HCT116 (cell line): ENCODE measurements at regions not wholly inside any gene's neighbourhood (a gene's known extent, or its start where the extent isn't known, plus 50 kb on each side); places are given as distances from the start of the nearest gene placed in this dataset.

Source experiments
- ATAC-seq: fragments of 200-7000 bp; cut with Tn5 transposase; 2 replicates; pipeline ENCODE4 v1.9.1; 2020; ENCODE audit warnings: mild to moderate bottlenecking, moderate library complexity
- BruUV-seq: library from RNA; stranded (reverse); fragments of 400-500 nt; replicated peaks from 2 replicates; lab custom pipeline; 2021; lab: Mats Ljungman, UMichigan
- CTCF ChIA-PET: fragments of 300-600 bp; sonication (Branson Sonifier 250); formaldehyde crosslinking; loops from one replicate; lab custom pipeline; 2021; ENCODE audit warnings: antibody characterized with exemption; lab: Charles Lee
- POLR2A ChIA-PET: fragments of 300-600, 350-600 bp; sonication (Branson Sonifier 250); formaldehyde crosslinking; loops from one replicate; lab custom pipeline; 2021; ENCODE audit warnings: antibody characterized with exemption; lab: Charles Lee
- RAD21 ChIA-PET, 2 experiments: fragments of 300-600 bp; sonication (Branson Sonifier 250); formaldehyde crosslinking; loops; one replicate each; lab custom pipeline; 2023; ENCODE audit warnings: low total read pairs in 2 of 2; ENCODE audit not compliant: uncharacterized antibody in 2 of 2, unreplicated experiment in 2 of 2, low non-redundant PET in 1 of 2; lab: Charles Lee
- DNase-seq: peaks from one replicate; pipeline ENCODE4 v3.0.0-alpha.2; 2010; ENCODE audit warnings: low read depth, low spot score
- H2AFZ ChIP-seq: fragments of 200-600 bp; shearing (Covaris generic), sonication (generic); 2 replicates; pipeline ENCODE4 v1.6.1; 2017; ENCODE audit warnings: low read depth, mixed run types, mixed read lengths, antibody characterized with exemption, low read length; ENCODE audit not compliant: poor library complexity, severe bottlenecking
- H3K27ac ChIP-seq: 2 replicates; pipeline ENCODE4 v1.5.1; 2012; ENCODE audit warnings: low read depth, low read length
- H3K27me3 ChIP-seq: fragments of 200-600 bp; sonication (generic); 2 replicates; pipeline ENCODE4 v1.6.1; 2016; ENCODE audit warnings: mixed run types, low read length, mixed read lengths; ENCODE audit not compliant: insufficient read depth
- H3K36me3 ChIP-seq, 2 experiments: fragments of 200-500 bp in 1 of 2; fragments of 200-600 bp in 1 of 2; sonication (Bioruptor generic) in 1 of 2; sonication (generic) in 1 of 2; 2 replicates each; pipeline versions ENCODE4 v1.5.1 to v1.6.1; 2014 to 2016; ENCODE audit warnings: low read length in 2 of 2, inconsistent platforms in 1 of 2, mixed read lengths in 1 of 2, mixed run types in 1 of 2; ENCODE audit not compliant: insufficient read depth in 2 of 2, control insufficient read depth in 1 of 2
- H3K4me1 ChIP-seq, 2 experiments: fragments of 200-600 bp in 1 of 2; sonication (generic) in 1 of 2; 2 replicates each; pipeline versions ENCODE4 v1.5.1 to v1.6.1; 2012 to 2017; ENCODE audit warnings: low read length in 2 of 2, inconsistent platforms in 1 of 2, mild to moderate bottlenecking in 1 of 2, mixed read lengths in 1 of 2, mixed run types in 1 of 2, moderate library complexity in 1 of 2; ENCODE audit not compliant: insufficient read depth in 2 of 2, control insufficient read depth in 1 of 2
- H3K4me2 ChIP-seq: fragments of 200-600 bp; sonication (generic); 2 replicates; pipeline ENCODE4 v1.6.1; 2017; ENCODE audit warnings: mixed run types, low read length, mixed read lengths
- H3K4me3 ChIP-seq, 2 experiments: fragments of 200-600 bp in 1 of 2; sonication (generic) in 1 of 2; replicated peaks in 1 of 2; 2 replicates each; pipeline ENCODE4 v1.5.1; 2011 to 2016; ENCODE audit warnings: low read length in 2 of 2, control low read depth in 1 of 2, low read depth in 1 of 2, mild to moderate bottlenecking in 1 of 2, mixed read lengths in 1 of 2, mixed run types in 1 of 2
- H3K79me2 ChIP-seq: fragments of 200-600 bp; sonication (generic); 2 replicates; pipeline ENCODE4 v1.6.1; 2017; ENCODE audit warnings: mild to moderate bottlenecking, mixed run types, low read length, moderate library complexity, mixed read lengths; ENCODE audit not compliant: insufficient read depth
- H3K9ac ChIP-seq: fragments of 200-600 bp; sonication (generic); 2 replicates; pipeline ENCODE4 v1.6.1; 2016; ENCODE audit warnings: low read length, mixed read lengths
- H3K9me2 ChIP-seq: fragments of 200-600 bp; sonication (generic), shearing (Covaris generic); 2 replicates; pipeline ENCODE4 v1.6.1; 2017; ENCODE audit warnings: mixed run types, mild to moderate bottlenecking, moderate library complexity; ENCODE audit not compliant: insufficient read depth
- H3K9me3 ChIP-seq, 2 experiments: fragments of 200-500 bp in 1 of 2; fragments of 200-600 bp in 1 of 2; sonication (Bioruptor generic) in 1 of 2; sonication (generic) in 1 of 2; 2 replicates each; pipeline ENCODE4 v1.6.1; 2014 to 2017; ENCODE audit warnings: low read length in 2 of 2, mixed read lengths in 2 of 2, inconsistent platforms in 1 of 2, low read depth in 1 of 2, mild to moderate bottlenecking in 1 of 2, mixed run types in 1 of 2, moderate library complexity in 1 of 2; ENCODE audit not compliant: control insufficient read depth in 1 of 2, insufficient read depth in 1 of 2
- H4K20me1 ChIP-seq: fragments of 200-600 bp; sonication (generic), shearing (Covaris generic); 2 replicates; pipeline ENCODE4 v1.6.1; 2017; ENCODE audit warnings: mixed run types, mild to moderate bottlenecking, moderate library complexity; ENCODE audit not compliant: insufficient read depth
- CBX3 ChIP-seq: IDR thresholded peaks from 2 replicates; pipeline ENCODE4 v1.6.1; 2012; ENCODE audit warnings: low read depth
- CEBPB ChIP-seq: IDR thresholded peaks from 2 replicates; pipeline ENCODE4 v1.6.1; 2012; ENCODE audit warnings: low read depth
- EGR1 ChIP-seq: IDR thresholded peaks from 2 replicates; pipeline ENCODE4 v1.6.1; 2012; ENCODE audit warnings: low read depth
- ELF1 ChIP-seq: IDR thresholded peaks from 2 replicates; pipeline ENCODE4 v1.6.1; 2012; ENCODE audit warnings: low read depth, borderline replicate concordance
- EZH2 ChIP-seq: fragments of 200-600 bp; sonication (generic); IDR thresholded peaks from 2 replicates; pipeline ENCODE4 v1.6.1; 2017; ENCODE audit warnings: antibody characterized with exemption, mixed run types
- FOSL1 ChIP-seq: IDR thresholded peaks from 2 replicates; pipeline ENCODE4 v1.6.1; 2012; ENCODE audit warnings: low read depth
- JUND ChIP-seq: IDR thresholded peaks from 2 replicates; pipeline ENCODE4 v1.6.1; 2012
- RAD21 ChIP-seq: IDR thresholded peaks from 2 replicates; pipeline ENCODE4 v1.6.1; 2012; ENCODE audit warnings: low read depth, mild to moderate bottlenecking
- SIN3A ChIP-seq: IDR thresholded peaks from 2 replicates; pipeline ENCODE4 v1.6.1; 2012; ENCODE audit warnings: low read depth
- SP1 ChIP-seq: IDR thresholded peaks from 2 replicates; pipeline ENCODE4 v1.6.1; 2012; ENCODE audit warnings: low read depth
- ZFX ChIP-seq: fragments of 450-650 bp; IDR thresholded peaks from 2 replicates; pipeline ENCODE4 v1.6.1; 2017
- ZNF274 ChIP-seq: fragments of 200-500 bp; sonication (Bioruptor generic); IDR thresholded peaks from 2 replicates; pipeline ENCODE4 v1.6.1; 2014; ENCODE audit warnings: mild to moderate bottlenecking, low read depth, low read length, inconsistent platforms
- intact Hi-C: fragments of 100-400 bp; cut with micrococcal nuclease; formaldehyde crosslinking; loops from 2 replicates; pipeline ENCODE4 v1.10.0; 2022
- TF ChIP-seq, protein P1 (sequence below): IDR thresholded peaks from 2 replicates; pipeline ENCODE4 v1.6.1; 2012; ENCODE audit warnings: low read depth
- TF ChIP-seq, protein P2 (sequence below), 3 experiments: fragments of 200-600 bp in 1 of 3; sonication (generic) in 1 of 3; IDR thresholded peaks in 2 of 3; conservative IDR thresholded peaks in 1 of 3; 2 replicates each; pipeline ENCODE4 v1.5.1; 2012 to 2017; ENCODE audit warnings: low read depth in 2 of 3, low read length in 2 of 3, antibody characterized with exemption in 1 of 3, borderline replicate concordance in 1 of 3, control low read depth in 1 of 3, mild to moderate bottlenecking in 1 of 3, mixed read lengths in 1 of 3, mixed run types in 1 of 3, moderate library complexity in 1 of 3; ENCODE audit not compliant: insufficient read depth in 1 of 3
- TF ChIP-seq, protein P3 (sequence below): IDR thresholded peaks from 2 replicates; pipeline ENCODE4 v1.6.1; 2012

DNA sequence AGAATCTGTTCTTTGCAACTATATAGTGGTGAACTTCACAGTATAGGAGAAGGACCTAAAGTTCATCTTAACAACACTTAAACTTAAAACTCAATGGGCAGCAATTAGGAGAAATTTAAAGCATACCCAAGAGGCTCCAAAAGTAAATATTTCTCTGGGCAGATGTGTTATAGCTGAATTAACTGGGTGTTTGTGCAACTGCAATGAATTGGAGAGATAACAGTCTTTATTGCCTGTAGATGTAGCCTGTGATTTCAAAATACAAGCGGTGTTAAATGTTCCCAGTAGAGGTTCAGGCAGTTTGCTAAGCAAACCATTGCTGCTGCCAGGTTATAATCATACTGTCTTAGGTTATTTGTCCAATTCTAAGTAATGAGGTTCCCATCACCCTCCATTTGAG, 294.1 kb upstream of the MTNR1B start:
- Histone ChIP-seq H3K9me3 (no peaks in the 10 kb centered on the region; a peak in 1 of 4 replicates), H4K20me1 (no peaks in the 10 kb centered on the region), H3K9me2 (no peaks in the 10 kb centered on the region), H3K9ac (no peak overlapping the region), H2AFZ (no peak overlapping the region), H3K4me2 (no peak overlapping the region), H3K4me3 (no peak overlapping the region), H3K79me2 (no peaks in the 10 kb centered on the region), H3K27ac (no peak overlapping the region), H3K27me3 (no peaks in the 10 kb centered on the region), H3K4me1 (no peaks in the 10 kb centered on the region), H3K36me3 (no peaks in the 10 kb centered on the region)
- ChIA-PET CTCF (no interaction called here), RAD21 (no interaction called here), POLR2A (no interaction called here)
- ATAC-seq, result no peak
- DNase-seq, result no peak
- intact Hi-C loops, result no loop called here
- TF ChIP-seq ZNF274 (no peak), ZFX (no peak), FOSL1 (no peak), CBX3 (no peak), SIN3A (no peak), SP1 (no peak), EZH2 (no peak), CEBPB (no peak), JUND (no peak), ELF1 (no peak), EGR1 (no peak), RAD21 (no peak)
- TF ChIP-seq, protein P1, sequence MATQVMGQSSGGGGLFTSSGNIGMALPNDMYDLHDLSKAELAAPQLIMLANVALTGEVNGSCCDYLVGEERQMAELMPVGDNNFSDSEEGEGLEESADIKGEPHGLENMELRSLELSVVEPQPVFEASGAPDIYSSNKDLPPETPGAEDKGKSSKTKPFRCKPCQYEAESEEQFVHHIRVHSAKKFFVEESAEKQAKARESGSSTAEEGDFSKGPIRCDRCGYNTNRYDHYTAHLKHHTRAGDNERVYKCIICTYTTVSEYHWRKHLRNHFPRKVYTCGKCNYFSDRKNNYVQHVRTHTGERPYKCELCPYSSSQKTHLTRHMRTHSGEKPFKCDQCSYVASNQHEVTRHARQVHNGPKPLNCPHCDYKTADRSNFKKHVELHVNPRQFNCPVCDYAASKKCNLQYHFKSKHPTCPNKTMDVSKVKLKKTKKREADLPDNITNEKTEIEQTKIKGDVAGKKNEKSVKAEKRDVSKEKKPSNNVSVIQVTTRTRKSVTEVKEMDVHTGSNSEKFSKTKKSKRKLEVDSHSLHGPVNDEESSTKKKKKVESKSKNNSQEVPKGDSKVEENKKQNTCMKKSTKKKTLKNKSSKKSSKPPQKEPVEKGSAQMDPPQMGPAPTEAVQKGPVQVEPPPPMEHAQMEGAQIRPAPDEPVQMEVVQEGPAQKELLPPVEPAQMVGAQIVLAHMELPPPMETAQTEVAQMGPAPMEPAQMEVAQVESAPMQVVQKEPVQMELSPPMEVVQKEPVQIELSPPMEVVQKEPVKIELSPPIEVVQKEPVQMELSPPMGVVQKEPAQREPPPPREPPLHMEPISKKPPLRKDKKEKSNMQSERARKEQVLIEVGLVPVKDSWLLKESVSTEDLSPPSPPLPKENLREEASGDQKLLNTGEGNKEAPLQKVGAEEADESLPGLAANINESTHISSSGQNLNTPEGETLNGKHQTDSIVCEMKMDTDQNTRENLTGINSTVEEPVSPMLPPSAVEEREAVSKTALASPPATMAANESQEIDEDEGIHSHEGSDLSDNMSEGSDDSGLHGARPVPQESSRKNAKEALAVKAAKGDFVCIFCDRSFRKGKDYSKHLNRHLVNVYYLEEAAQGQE, result no peak
- TF ChIP-seq, protein P2, sequence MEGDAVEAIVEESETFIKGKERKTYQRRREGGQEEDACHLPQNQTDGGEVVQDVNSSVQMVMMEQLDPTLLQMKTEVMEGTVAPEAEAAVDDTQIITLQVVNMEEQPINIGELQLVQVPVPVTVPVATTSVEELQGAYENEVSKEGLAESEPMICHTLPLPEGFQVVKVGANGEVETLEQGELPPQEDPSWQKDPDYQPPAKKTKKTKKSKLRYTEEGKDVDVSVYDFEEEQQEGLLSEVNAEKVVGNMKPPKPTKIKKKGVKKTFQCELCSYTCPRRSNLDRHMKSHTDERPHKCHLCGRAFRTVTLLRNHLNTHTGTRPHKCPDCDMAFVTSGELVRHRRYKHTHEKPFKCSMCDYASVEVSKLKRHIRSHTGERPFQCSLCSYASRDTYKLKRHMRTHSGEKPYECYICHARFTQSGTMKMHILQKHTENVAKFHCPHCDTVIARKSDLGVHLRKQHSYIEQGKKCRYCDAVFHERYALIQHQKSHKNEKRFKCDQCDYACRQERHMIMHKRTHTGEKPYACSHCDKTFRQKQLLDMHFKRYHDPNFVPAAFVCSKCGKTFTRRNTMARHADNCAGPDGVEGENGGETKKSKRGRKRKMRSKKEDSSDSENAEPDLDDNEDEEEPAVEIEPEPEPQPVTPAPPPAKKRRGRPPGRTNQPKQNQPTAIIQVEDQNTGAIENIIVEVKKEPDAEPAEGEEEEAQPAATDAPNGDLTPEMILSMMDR (IDR thresholded peaks at IDR 0.05 in 2 of 3, conservative IDR thresholded peaks at IDR 0.05 in 1 of 3; ENCODE audit: borderline replicate concordance in 1 of 3, insufficient read depth in 1 of 3, low read depth in 2 of 3, low read length in 2 of 3), result no peak
- TF ChIP-seq, protein P3, sequence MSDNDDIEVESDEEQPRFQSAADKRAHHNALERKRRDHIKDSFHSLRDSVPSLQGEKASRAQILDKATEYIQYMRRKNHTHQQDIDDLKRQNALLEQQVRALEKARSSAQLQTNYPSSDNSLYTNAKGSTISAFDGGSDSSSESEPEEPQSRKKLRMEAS, result no peak
- no TSS peak for BruUV-seq
